GM12875 (cell line): ENCODE measurements at regions not wholly inside any gene's neighbourhood (a gene's known extent, or its start where the extent isn't known, plus 50 kb on each side); places are given as distances from the start of the nearest gene placed in this dataset.

Experiments
- H3K4me3 ChIP-seq: one replicate; pipeline ENCODE4 v1.5.1; 2011; ENCODE audit warnings: low read depth, low read length, control low read depth
- TF ChIP-seq, protein P1 (sequence below): IDR thresholded peaks from 2 replicates; pipeline ENCODE4 v1.5.1; 2011; ENCODE audit warnings: low read depth, mild to moderate bottlenecking, control low read depth, inconsistent platforms, low read length, moderate library complexity, borderline replicate concordance; ENCODE audit not compliant: insufficient read depth

DNA sequence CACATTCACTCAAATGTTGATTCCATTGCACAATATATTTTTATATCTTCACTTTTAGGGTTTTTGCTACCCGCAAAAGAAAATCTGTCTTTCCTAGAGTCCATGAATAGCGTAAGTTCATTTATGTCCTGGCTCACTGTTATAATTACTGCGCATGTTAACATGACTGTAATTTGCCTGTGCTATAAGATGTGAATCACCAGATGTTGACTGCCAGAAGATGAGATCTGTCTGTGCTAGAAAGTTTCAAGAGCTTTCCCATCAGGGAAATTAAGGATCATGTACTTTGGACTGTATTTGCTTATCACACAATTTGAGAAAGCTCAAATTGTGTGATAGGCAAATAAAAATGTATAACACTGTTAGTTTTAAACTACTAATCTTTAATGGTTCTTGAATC lies 322.5 kb downstream of the CHL1 start:
- TF ChIP-seq, protein P1, sequence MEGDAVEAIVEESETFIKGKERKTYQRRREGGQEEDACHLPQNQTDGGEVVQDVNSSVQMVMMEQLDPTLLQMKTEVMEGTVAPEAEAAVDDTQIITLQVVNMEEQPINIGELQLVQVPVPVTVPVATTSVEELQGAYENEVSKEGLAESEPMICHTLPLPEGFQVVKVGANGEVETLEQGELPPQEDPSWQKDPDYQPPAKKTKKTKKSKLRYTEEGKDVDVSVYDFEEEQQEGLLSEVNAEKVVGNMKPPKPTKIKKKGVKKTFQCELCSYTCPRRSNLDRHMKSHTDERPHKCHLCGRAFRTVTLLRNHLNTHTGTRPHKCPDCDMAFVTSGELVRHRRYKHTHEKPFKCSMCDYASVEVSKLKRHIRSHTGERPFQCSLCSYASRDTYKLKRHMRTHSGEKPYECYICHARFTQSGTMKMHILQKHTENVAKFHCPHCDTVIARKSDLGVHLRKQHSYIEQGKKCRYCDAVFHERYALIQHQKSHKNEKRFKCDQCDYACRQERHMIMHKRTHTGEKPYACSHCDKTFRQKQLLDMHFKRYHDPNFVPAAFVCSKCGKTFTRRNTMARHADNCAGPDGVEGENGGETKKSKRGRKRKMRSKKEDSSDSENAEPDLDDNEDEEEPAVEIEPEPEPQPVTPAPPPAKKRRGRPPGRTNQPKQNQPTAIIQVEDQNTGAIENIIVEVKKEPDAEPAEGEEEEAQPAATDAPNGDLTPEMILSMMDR = no peak
- no peak overlapping the region for H3K4me3 ChIP-seq

DNA sequence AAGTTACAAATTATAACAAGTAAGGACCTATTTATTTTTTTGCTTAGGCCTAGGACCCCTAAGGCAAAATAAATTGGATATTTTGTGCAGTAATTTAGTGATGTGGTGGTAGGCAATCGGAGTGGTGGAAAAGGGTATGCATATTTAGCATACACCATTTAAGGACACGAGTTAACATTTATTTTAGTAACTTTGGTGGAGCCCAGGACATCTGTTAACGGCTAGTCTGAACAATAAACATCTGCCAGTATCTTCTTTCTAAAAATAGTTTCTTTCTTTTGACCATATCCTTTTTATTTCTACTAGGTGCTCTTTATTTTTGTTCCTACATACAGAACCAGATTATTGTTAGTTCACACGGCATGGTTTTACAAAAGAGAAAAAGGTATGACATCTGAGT lies 326.3 kb downstream of the CHL1 start:
- H3K4me3 ChIP-seq = no peak overlapping the region
- TF ChIP-seq, protein P1 = no peak

DNA sequence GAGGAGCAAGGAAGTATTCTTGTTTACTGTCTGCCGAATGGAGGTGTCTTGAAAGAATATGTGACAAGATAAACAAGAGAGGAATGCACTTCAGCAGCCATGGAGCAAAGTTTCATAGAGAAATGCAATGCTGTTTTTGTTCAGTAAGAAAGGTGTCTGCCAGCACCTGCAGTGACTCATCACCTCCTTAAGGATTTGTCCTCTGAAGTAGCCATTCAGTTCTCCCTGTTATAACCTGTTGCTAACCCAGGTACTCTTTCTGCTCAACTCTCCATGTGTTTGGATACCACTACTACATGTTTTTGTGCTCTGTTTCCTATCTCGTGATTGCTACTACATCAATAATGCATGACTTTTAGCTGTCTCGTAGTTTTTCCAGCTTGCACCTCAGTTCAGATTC lies 328.9 kb downstream of the CHL1 start:
- H3K4me3 ChIP-seq = no peak overlapping the region
- TF ChIP-seq, protein P1 = no peak

DNA sequence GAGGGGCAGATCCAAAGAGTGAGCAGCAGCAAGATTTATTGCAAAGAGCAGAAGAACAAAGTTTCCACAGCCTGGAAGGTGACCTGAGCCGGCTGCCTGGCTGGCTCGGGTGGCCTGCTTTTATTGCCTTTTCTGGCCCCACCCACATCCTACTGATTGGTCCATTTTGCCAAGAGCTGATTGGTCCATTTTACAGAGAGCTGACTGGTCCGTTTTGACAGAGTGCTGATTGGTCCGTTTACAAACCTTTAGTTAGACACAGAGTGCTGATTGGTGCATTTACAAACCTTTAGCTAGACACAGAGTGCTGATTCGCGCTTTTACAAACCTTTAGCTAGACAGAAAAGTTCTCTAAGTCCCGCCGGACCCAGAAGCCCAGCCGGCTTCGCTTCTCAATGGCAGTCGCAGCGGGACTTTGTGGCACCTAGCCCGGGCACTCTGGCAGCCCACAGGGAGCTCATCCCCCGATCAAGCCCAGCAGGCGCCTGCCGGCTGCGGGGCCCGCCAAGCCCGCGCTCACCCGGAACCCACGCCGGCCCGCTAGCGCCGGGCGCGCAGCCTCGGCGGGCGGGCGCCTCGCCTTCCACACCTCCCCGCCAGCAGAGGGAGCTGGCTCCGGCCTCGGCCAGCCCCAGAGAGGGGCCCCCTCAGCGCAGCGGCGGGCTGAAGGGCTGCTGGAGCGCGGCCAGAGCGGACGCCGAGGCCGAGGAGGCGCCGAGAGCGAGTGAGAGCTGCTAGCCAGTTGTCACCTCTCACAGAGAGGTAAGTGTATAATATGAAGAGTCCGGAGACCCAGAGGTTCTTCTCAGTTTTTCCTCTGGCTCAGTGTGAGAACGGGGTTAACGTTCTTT lies 339.2 kb downstream of the CHL1 start:
- H3K4me3 ChIP-seq = no peak overlapping the region
- TF ChIP-seq, protein P1 = no peak

DNA sequence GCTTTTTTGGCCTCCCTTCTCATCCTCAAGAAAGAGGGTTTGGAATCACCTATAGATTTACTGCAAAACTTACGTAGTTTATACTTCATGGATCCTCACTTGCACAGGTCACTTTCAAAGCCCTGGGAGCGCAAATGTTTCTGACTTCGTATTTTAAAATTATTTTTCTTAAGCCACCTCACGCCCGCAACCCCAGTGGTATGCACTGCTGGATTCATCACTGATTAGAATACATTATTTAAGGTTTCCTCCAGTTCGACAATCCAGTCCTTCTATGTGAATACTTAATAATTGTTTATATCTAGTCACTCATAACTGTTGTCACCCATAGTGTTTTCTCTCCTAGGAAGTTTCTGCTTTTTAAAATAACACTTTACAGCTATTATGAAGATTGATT lies 339.9 kb downstream of the CHL1 start:
- H3K4me3 ChIP-seq = no peak overlapping the region

DNA sequence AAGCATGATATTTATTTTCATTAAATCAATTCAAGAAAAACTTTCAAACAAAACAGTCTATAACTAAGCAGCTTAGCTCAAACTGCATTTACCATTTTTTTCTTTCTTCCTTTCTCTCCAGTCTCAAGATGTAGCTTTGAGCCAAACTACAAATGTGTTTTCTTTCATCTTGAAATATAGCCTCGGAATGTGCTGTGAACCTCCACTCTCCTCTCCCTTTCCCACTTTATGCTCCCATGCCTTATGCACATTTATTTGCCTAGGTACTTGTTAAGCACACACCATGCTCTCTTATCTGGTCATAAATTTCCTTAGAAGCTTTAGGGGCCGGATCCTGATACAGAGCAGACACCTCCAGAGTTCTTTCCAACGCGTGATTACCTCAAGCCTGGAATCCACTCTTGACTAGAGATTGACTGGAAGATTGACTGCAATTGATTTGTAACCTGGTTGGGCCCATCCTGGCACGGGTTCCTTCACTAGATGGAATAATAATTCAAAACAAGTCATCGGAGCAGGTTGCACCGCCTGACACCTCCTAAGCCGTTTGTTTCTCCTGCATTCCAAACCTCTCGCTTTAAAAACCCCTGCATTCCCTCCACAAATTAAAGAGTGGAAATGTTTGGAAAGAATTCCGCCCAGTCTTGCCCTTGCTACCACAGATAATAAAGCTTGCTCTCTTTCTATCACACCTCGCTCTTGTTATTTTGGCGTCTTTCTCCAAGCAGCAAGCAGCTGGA lies 344.7 kb downstream of the CHL1 start:
- H3K4me3 ChIP-seq = no peak overlapping the region
- TF ChIP-seq, protein P1 = no peak

More for the DNA sequence above, 339.9 kb downstream of the CHL1 start:
- TF ChIP-seq, protein P1 = no peak
